ENCODE measurements at regions not wholly inside any gene's neighbourhood (a gene's known extent, or its start where the extent isn't known, plus 50 kb on each side); places are given as distances from the start of the nearest gene placed in this dataset.
"Not testable (repeated sequence)": the region's sequence is repeated elsewhere in the genome, so short reads cannot be mapped to it uniquely, and the experiment has no call there.

DNA sequence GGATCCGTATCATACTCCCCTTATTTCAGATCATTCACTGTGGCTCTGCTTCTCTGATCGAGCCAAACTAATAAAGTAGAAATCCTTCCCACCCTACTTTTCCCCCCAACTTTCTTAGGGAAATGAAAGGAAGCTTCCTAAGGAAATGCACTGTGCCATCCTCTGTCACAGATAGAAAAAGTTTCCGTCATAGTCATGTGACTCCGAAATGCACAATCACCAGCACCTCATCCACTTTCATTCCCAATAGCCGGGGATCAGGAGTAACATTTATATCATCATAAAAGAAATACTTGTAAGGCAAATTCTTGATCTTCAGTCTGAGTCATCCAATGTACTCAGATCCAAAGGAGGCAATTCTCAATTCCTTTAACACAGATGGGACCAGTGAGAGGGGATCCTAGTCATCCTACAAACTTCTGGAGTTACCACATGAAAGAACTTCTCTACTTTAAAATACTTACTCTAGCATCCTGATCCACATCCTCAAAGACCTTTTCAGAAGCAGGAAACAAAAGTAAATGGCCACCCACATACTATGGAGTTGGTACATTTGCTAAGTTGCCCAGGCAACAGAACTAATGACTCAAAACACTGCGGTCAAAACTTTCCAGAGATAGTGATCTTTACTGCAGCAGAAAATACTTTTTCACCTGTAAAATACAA, 97.8 kb upstream of the ZC3H11B start:
- TF ChIP-seq, protein P1, sequence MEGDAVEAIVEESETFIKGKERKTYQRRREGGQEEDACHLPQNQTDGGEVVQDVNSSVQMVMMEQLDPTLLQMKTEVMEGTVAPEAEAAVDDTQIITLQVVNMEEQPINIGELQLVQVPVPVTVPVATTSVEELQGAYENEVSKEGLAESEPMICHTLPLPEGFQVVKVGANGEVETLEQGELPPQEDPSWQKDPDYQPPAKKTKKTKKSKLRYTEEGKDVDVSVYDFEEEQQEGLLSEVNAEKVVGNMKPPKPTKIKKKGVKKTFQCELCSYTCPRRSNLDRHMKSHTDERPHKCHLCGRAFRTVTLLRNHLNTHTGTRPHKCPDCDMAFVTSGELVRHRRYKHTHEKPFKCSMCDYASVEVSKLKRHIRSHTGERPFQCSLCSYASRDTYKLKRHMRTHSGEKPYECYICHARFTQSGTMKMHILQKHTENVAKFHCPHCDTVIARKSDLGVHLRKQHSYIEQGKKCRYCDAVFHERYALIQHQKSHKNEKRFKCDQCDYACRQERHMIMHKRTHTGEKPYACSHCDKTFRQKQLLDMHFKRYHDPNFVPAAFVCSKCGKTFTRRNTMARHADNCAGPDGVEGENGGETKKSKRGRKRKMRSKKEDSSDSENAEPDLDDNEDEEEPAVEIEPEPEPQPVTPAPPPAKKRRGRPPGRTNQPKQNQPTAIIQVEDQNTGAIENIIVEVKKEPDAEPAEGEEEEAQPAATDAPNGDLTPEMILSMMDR (IDR thresholded peaks at IDR 0.05; ENCODE audit: insufficient read depth, low read depth, low read length, missing control alignments), result no peak
- no peak overlapping the region for H3K4me3 ChIP-seq (ENCODE audit: low read depth, low read length)
- no peak for DNase-seq (ENCODE audit: low read depth)

DNA sequence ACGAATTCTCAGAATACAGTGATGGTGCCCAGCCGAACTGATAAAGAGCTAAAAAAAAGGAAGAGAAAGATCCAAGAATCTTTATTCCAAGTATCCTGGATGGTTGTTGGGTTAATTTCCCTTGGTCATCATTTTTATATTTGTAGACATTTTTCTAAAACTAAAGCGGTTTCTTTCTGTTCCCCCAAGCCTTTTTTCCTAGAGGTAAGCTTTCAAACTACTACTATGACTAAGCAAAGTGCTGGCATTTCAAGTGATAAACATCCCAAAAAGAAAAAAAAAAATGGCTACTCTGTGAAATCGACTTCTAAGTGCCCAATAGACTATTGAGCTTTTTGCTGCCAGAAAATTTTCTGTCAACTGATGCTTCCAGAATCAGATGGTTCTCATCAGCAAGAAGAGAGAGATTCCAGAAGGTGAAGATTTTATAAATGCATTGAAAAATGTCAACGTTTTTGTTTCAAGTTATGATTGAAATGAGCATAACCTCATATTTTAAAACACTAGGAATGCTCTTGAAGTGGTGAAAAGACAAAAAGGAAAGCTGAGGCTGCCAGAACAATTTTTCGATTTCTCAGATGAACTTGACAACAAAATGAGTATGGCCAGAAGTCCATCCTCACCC, 96.1 kb upstream of the ZC3H11B start:
- no peak overlapping the region for H3K4me3 ChIP-seq (ENCODE audit: low read depth, low read length)
- TF ChIP-seq, protein P1 (IDR thresholded peaks at IDR 0.05; ENCODE audit: insufficient read depth, low read depth, low read length, missing control alignments), result no peak
- DNase-seq (ENCODE audit: low read depth), result no peak

DNA sequence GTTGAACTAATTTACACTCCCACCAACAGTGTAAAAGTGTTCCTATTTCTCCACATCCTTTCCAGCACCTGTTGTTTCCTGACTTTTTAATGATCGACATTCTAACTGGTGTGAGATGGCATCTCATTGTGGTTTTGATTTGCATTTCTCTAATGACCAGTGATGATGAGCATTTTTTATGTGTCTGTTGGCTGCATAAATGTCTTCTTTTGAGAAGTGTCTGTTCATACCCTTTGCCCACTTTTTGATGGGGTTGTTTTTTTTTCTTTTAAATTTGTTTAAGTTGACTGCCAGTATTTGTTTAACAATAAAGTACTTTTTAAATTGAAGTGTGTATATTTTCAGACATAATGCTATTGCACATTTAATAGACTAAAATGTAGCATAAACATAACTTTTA, 95.0 kb upstream of the ZC3H11B start:
- not testable (repeated sequence) for H3K4me3 ChIP-seq (ENCODE audit: low read depth, low read length); DNase-seq (ENCODE audit: low read depth)

DNA sequence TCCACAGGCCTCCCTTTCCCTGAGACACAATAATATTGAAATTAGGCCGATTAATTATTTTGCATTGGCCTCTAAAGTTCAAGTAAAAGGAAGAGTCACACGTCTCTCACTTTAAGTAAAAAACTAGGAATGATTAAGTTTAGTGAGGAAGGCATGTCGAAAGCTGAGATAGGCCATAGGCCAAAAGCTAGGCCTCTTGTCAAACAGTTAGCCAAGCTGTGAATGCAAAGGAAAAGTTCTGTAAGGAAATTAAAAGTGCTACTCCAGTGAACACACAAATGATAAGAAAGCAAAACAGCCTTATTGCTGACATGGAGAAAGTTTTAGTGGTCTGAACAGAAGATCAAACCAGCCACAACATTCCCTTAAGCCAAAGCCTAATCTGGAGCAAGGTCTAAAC, 91.4 kb upstream of the ZC3H11B start:
- not testable (repeated sequence) for DNase-seq (ENCODE audit: low read depth); H3K4me3 ChIP-seq (ENCODE audit: low read depth, low read length)

DNA sequence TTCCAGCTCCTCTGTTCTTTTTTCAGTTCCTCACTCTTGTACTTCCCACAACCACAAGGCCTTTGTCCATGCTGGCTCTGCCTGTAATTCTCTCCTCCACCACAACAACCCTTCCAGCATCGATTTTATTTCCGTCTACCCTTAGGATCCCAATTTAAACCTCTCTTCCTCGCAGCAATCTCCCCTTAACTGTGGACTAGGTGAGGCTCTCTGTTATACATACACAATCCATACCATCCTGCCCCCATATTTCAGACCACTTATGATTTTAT, 90.4 kb upstream of the ZC3H11B start:
- DNase-seq (ENCODE audit: low read depth), result no peak
- TF ChIP-seq, protein P1 (IDR thresholded peaks at IDR 0.05; ENCODE audit: insufficient read depth, low read depth, low read length, missing control alignments), result no peak
- no peak overlapping the region for H3K4me3 ChIP-seq (ENCODE audit: low read depth, low read length)

DNA sequence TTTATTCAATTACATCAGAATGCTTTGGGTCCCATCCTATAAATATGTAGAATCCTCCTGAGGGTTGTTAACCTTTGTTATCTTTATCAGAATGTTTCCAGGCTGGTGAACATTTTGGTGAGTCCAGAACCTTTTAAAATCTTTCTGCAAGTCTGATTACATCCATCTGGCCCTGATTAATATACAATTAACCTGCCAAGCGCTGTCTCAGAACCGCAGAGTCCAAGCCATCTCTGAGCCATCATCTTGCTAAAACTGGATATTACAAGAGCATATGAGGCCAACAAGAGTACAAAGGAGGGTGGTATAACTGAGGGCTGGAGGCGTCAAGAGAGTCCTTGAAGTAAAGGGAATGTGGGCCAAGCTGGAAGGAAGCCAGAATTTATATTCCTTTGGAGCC, 88.6 kb upstream of the ZC3H11B start:
- H3K4me3 ChIP-seq (ENCODE audit: low read depth, low read length), result no peak overlapping the region
- TF ChIP-seq, protein P1 (IDR thresholded peaks at IDR 0.05; ENCODE audit: insufficient read depth, low read depth, low read length, missing control alignments), result no peak
- DNase-seq (ENCODE audit: low read depth), result no peak

DNA sequence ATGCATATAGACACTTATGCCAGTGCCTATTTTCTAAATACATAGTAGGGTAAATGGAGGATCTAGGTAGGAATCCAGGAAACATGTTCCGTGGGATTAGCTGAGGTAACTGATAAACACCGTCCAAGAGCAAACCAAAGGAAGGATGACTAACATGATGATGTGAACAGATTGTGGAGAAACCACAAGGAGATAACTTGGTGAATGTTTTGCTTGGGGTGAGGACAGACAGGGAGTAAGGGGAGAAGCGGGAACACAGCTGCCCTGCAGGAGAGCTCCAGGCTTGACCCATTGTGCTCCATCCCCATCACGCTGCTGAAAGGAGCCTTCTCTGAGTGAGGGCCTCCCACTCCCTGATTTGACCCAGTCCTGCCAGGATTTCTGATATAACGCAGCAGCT, 87.0 kb upstream of the ZC3H11B start:
- TF ChIP-seq, protein P1 (IDR thresholded peaks at IDR 0.05; ENCODE audit: insufficient read depth, low read depth, low read length, missing control alignments), result no peak
- H3K4me3 ChIP-seq (ENCODE audit: low read depth, low read length), result no peak overlapping the region
- DNase-seq (ENCODE audit: low read depth), result no peak

DNA sequence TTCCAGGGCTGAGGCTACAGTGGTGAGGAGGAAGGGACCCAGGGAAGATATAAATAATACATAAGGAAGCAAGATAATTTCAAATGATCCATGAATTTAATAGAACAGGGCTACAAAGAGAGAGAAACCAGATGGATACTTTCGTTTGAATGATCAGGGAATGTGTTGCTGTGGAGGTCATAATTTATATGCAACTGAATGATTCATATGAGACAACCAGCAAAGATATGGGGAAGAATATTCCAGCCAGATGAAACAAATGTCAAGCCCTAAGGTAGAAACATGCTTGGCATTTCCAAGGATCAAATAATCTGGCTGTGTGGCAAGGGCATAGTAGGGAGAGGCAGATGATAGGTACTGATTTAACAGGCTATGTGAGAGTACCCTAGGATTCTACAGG, 84.8 kb upstream of the ZC3H11B start:
- H3K4me3 ChIP-seq (ENCODE audit: low read depth, low read length), result no peak overlapping the region

More for the DNA sequence above, 84.8 kb upstream of the ZC3H11B start:
- TF ChIP-seq, protein P1 (IDR thresholded peaks at IDR 0.05; ENCODE audit: insufficient read depth, low read depth, low read length, missing control alignments), result no peak
- DNase-seq (ENCODE audit: low read depth), result no peak
